ENCODE measurements at regions not wholly inside any gene's neighbourhood (a gene's known extent, or its start where the extent isn't known, plus 50 kb on each side); places are given as distances from the start of the nearest gene placed in this dataset.

DNA sequence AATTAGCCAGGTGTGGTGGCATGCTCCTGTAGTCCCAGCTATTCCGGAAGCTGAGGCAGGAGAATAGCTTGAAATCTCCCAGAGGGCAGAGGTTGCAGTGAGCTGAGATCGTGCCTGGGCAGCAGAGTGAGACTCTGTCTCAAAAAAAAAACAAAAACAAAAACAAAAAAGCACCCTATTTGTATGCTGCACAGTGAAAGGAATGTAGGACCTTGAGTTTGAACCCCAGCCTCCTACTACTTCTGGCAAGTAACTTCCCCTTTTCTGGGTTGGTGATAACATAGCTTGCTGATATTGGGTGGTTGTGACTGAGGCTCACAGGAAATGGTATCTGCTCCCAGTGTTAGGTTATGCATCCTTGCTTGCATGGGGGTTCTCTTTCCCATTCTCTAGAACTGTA, 205.3 kb downstream of the BUB3 start:
- no peaks in the 10 kb centered on the region for H3K27me3 ChIP-seq (ENCODE audit: insufficient read depth, low read length)
- no peaks in the 10 kb centered on the region; the same call in 1 of the 2 replicates for H3K4me1 ChIP-seq (ENCODE audit: insufficient read depth, low read length)
- H2AK5ac ChIP-seq (ENCODE audit: insufficient read length, low read length): no peak overlapping the region
- H4K91ac ChIP-seq (ENCODE audit: insufficient read length, low read depth, low read length): no peak overlapping the region
- no peak overlapping the region for H3K56ac ChIP-seq (ENCODE audit: insufficient read length, low read depth, low read length)
- no peak overlapping the region for H2BK20ac ChIP-seq (ENCODE audit: low read depth, low read length, poor library complexity, severe bottlenecking)
- no peaks in the 10 kb centered on the region for H4K20me1 ChIP-seq (ENCODE audit: control insufficient read depth, insufficient read depth, insufficient read length)
- Mint-ChIP-seq H3K4me1 (peaks cover 25 to 40% of the 10 kb centered on the region in 2 experiments), H3K27me3 (ENCODE audit: low read depth) (peaks cover 6% of the 10 kb centered on the region), H3K9me3 (no peaks in the 10 kb centered on the region), H3K4me3 (no peak overlapping the region), H3K27ac (no peak overlapping the region), H3K36me3 (ENCODE audit: insufficient read depth in 1 of 3, low read depth in 3 of 3) (no peaks in the 10 kb centered on the region; a peak in 2 of 7 replicates)
- H3K79me1 ChIP-seq (ENCODE audit: insufficient read depth, low read depth, low read length, poor library complexity, severe bottlenecking): no peaks in the 10 kb centered on the region
- H3K18ac ChIP-seq (ENCODE audit: insufficient read length, low read depth, low read length): no peak overlapping the region
- no peak overlapping the region for H2BK12ac ChIP-seq (ENCODE audit: insufficient read length, low read depth, low read length)
- H4K5ac ChIP-seq (ENCODE audit: insufficient read length, low read depth, low read length): no peak overlapping the region
- no peaks in the 10 kb centered on the region for H3K9me3 ChIP-seq (ENCODE audit: control insufficient read depth, low read depth, low read length)
- no peak for DNase-seq
- no peak overlapping the region for H3K14ac ChIP-seq (ENCODE audit: insufficient read depth, low read length)
- TF ChIP-seq, protein P1, sequence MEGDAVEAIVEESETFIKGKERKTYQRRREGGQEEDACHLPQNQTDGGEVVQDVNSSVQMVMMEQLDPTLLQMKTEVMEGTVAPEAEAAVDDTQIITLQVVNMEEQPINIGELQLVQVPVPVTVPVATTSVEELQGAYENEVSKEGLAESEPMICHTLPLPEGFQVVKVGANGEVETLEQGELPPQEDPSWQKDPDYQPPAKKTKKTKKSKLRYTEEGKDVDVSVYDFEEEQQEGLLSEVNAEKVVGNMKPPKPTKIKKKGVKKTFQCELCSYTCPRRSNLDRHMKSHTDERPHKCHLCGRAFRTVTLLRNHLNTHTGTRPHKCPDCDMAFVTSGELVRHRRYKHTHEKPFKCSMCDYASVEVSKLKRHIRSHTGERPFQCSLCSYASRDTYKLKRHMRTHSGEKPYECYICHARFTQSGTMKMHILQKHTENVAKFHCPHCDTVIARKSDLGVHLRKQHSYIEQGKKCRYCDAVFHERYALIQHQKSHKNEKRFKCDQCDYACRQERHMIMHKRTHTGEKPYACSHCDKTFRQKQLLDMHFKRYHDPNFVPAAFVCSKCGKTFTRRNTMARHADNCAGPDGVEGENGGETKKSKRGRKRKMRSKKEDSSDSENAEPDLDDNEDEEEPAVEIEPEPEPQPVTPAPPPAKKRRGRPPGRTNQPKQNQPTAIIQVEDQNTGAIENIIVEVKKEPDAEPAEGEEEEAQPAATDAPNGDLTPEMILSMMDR (conservative IDR thresholded peaks at IDR 0.05): no peak
- no peak overlapping the region for H2BK15ac ChIP-seq (ENCODE audit: low read depth, low read length)
- H3K23me2 ChIP-seq (ENCODE audit: insufficient read length, low read depth, low read length, poor library complexity, severe bottlenecking): no peaks in the 10 kb centered on the region
- no peak overlapping the region for H3K4ac ChIP-seq (ENCODE audit: low read depth, low read length)
- H2BK120ac ChIP-seq (ENCODE audit: low read depth, low read length, poor library complexity, severe bottlenecking): no peak overlapping the region
- H3T11ph ChIP-seq (ENCODE audit: low read length): no peak overlapping the region
- WGBS (ENCODE audit: extremely low coverage, insufficient read length, low lambda C conversion rate): no CpG with 5 or more reads among the region's 2 CpGs
- no peak overlapping the region for H3K27ac ChIP-seq (ENCODE audit: insufficient read length, low read depth, low read length)
- H4K8ac ChIP-seq (replicated peaks; ENCODE audit: insufficient read length, low read depth, low read length): no peak overlapping the region
- H3K9ac ChIP-seq (ENCODE audit: extremely low read depth, insufficient read length, low read length): no peak overlapping the region
- no peak overlapping the region for H2AFZ ChIP-seq (ENCODE audit: low read length)
- H3K23ac ChIP-seq (ENCODE audit: insufficient read length, low read depth, low read length): no peak overlapping the region
- no peak overlapping the region for H2BK5ac ChIP-seq (ENCODE audit: insufficient read length, low read length)
- no peak overlapping the region for H3K4me2 ChIP-seq (ENCODE audit: insufficient read depth, insufficient read length, low read length)
- H3K79me2 ChIP-seq (ENCODE audit: insufficient read depth, low read length): no peaks in the 10 kb centered on the region

Measured in H9 (cell line).